Large intestine (tissue), 3 donors: ENCODE measurements at regions not wholly inside any gene's neighbourhood (a gene's known extent, or its start where the extent isn't known, plus 50 kb on each side); places are given as distances from the start of the nearest gene placed in this dataset.

Experiments used
- DNase-seq, 2 donors: peaks; one replicate each; pipeline versions ENCODE4 v3.0.0 to v3.0.0-alpha.2; 2013
- H3K27ac ChIP-seq: one replicate; pipeline ENCODE4 v1.5.1; 2013; ENCODE audit warnings: low read length
- H3K27me3 ChIP-seq: 2 replicates; pipeline ENCODE4 v1.6.1; 2013; ENCODE audit warnings: low read length; ENCODE audit not compliant: control insufficient read depth, insufficient read depth
- H3K36me3 ChIP-seq: 2 replicates; pipeline ENCODE4 v1.6.1; 2013; ENCODE audit warnings: low read length; ENCODE audit not compliant: control insufficient read depth, insufficient read depth
- H3K4me1 ChIP-seq: one replicate; pipeline ENCODE4 v1.6.1; 2013; ENCODE audit warnings: low read length; ENCODE audit not compliant: control insufficient read depth, insufficient read depth
- H3K4me3 ChIP-seq: one replicate; pipeline ENCODE4 v1.5.1; 2013; ENCODE audit warnings: low read length
- H3K9me3 ChIP-seq: one replicate; pipeline ENCODE4 v1.6.1; 2013; ENCODE audit warnings: mild to moderate bottlenecking, low read depth, low read length, moderate library complexity; ENCODE audit not compliant: control insufficient read depth
- WGBS: methylation state at CpG from one replicate; pipeline ENCODE4 v1.1.5; 2013; ENCODE audit warnings: low lambda C conversion rate; ENCODE audit not compliant: insufficient coverage; 5-methylcytosine and 5-hydroxymethylcytosine counted together

DNA sequence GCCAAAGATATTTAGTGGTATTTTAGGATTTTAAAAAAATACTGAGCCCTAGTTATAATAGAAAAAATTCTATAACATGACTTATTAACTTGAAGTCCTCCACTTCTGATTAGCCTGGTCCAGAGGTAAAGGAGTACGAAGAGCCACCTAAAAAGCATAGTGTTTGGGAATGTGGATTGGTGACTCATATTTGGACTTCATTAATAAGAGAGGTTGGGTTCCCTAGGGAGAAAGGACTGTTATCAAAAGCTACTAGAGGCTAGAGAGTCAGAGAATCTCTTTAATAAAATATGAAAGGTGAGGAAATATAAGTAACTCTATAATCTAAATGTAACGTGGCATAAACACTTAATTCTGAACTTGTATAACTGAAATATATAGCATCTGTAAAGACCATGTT is 180.7 kb upstream of the TARS1 start:
- no peak for DNase-seq
- Histone ChIP-seq H3K27ac (no peak overlapping the region), H3K27me3 (no peaks in the 10 kb centered on the region), H3K9me3 (no peaks in the 10 kb centered on the region), H3K4me3 (no peak overlapping the region), H3K4me1 (no peaks in the 10 kb centered on the region), H3K36me3 (no peaks in the 10 kb centered on the region)
- WGBS: 100% methylated on average over 2 of the region's 2 CpGs

DNA sequence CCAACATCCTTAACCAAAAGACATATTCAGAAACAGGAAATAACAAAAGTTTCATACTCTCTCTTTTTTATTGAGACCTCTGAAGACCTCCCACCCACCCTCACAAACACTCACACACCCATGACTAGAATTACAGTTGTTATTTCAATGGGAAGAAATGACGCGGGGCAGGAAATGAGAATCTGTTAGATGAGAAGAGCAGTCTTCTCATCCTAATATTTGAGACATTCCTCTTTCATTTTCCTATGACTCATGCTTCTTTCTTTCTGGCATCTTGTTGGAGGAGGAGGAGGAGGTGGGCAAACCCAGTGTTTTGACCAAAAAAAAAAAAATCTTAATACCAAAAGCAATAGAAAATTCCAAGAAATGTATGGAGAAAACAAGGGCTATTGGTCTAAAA is 179.5 kb upstream of the TARS1 start:
- no peak overlapping the region for H3K4me3 ChIP-seq
- H3K27ac ChIP-seq: no peak overlapping the region
- DNase-seq: no peak
- 100% methylated on average over 2 of the region's 2 CpGs for WGBS
- H3K27me3 ChIP-seq: no peaks in the 10 kb centered on the region
- H3K9me3 ChIP-seq: no peaks in the 10 kb centered on the region
- H3K4me1 ChIP-seq: no peaks in the 10 kb centered on the region
- H3K36me3 ChIP-seq: no peaks in the 10 kb centered on the region

DNA sequence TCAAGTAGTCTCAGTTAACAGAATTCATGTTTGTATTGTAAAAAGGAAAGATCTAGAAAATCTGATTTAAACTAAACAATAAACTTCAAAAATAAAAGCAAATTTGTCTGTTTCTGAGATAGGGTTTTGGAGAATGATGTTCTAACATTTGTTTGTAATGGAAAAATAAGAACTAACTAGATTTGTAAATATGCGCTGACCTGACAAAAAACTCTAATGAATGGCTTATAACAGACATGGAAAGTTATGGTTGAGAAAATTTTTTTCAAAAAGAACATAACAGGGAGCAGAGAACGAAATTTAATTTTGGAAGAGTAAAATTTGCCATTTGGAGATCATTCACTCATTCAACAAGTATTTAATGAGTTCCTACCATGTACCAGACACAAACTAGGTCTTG is 179.0 kb upstream of the TARS1 start:
- no peaks in the 10 kb centered on the region for H3K9me3 ChIP-seq
- H3K4me1 ChIP-seq: no peaks in the 10 kb centered on the region
- DNase-seq: no peak
- no peaks in the 10 kb centered on the region for H3K36me3 ChIP-seq
- no peak overlapping the region for H3K27ac ChIP-seq
- H3K27me3 ChIP-seq: no peaks in the 10 kb centered on the region
- 88% methylated on average over 2 of the region's 2 CpGs for WGBS
- no peak overlapping the region for H3K4me3 ChIP-seq

DNA sequence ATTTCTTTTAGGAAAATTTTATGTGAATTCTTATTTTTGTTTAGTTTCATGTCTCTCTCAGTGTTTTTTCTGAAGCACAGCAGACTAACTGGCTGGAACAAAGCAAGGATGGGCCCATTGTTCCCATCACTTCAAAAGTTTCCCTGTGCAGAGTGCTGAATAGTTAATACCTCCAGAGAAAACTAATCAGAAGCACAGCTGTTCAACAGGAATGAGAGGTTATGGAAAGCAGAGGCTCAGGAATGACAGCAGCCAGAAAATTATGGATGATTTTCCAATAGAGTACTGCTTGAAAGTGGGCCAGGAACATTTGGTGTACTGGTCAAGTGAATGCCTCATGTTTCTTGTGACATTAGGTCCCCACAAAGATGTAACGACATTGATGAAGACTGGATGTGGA is 173.0 kb upstream of the TARS1 start:
- no peak for DNase-seq
- 100% methylated on average over 1 of the region's 1 CpG for WGBS

DNA sequence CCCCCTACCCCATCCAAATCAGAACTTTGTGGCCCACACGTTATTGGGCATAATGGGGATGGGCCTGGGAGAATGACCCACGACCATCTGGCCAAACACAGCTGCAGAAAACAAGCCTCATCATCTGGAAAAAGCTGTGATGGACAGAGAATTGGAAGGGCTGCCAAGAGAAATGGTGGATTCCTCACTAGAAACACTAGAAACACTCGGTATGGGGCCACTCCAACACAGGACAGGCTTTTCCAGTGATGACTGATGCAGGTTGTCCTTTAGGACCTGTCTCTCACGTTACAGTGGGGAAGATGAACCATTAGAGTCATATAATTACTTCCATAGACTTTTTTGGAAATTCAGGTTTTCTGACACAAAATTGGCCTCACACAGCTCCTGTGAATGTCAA is 172.4 kb upstream of the TARS1 start:
- DNase-seq: no peak
- Histone ChIP-seq H3K27ac (no peak overlapping the region), H3K4me3 (no peak overlapping the region), H3K9me3 (no peaks in the 10 kb centered on the region), H3K4me1 (no peaks in the 10 kb centered on the region), H3K27me3 (no peaks in the 10 kb centered on the region), H3K36me3 (no peaks in the 10 kb centered on the region)
- WGBS: 80% methylated on average over 1 of the region's 4 CpGs

More for the DNA sequence above, 173.0 kb upstream of the TARS1 start:
- no peaks in the 10 kb centered on the region for H3K36me3 ChIP-seq
- H3K27ac ChIP-seq: no peak overlapping the region
- H3K27me3 ChIP-seq: no peaks in the 10 kb centered on the region
- no peak overlapping the region for H3K4me3 ChIP-seq
- H3K9me3 ChIP-seq: no peaks in the 10 kb centered on the region
- no peaks in the 10 kb centered on the region for H3K4me1 ChIP-seq

DNA sequence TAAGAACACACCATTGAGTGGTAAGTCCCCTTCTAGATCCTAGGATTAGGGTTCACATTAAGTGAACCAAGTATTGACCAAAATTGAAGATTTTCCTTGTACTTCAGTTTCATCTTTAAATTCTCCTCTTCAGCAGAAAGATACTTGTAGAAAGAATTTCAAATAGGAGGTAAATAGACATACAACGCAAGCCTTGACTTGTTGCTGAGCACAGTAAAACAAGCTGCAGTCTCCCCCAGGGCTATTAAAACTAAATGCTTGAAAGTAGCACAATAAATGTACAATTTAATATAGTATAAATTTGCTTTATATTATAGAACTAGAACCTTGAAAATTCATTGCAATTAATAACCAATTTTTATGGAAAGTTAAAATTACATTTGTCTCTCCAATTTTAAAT is 170.1 kb upstream of the TARS1 start:
- WGBS: 0% methylated on average over 1 of the region's 1 CpG
- H3K9me3 ChIP-seq: no peaks in the 10 kb centered on the region

DNA sequence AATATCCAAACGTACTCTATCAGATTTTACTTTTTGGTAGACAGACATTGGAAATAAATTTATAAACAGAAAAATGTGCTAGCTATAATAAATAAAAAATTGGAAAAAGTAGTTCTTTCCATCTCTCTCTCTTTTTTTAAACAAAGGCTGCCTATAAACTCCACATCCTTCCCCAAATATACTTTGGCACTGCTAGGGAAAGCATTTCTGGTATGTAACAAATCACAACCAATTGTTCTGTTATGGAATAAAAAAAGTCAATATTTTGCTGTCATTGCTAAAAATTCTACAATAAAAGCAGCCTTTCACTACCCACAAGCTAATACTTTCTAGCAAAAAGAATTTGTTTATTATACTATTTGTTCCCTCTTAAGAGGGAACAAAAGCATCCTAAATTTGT is 169.2 kb upstream of the TARS1 start:
- Histone ChIP-seq H3K4me3 (no peak overlapping the region), H3K4me1 (no peaks in the 10 kb centered on the region), H3K27me3 (no peaks in the 10 kb centered on the region), H3K27ac (no peak overlapping the region), H3K9me3 (no peaks in the 10 kb centered on the region), H3K36me3 (no peaks in the 10 kb centered on the region)
- no peak for DNase-seq
- 83% methylated on average over 1 of the region's 1 CpG for WGBS

More for the DNA sequence above, 170.1 kb upstream of the TARS1 start:
- H3K27ac ChIP-seq: no peak overlapping the region
- no peak overlapping the region for H3K4me3 ChIP-seq
- no peaks in the 10 kb centered on the region for H3K27me3 ChIP-seq
- no peaks in the 10 kb centered on the region for H3K36me3 ChIP-seq
- H3K4me1 ChIP-seq: no peaks in the 10 kb centered on the region
- DNase-seq: no peak

DNA sequence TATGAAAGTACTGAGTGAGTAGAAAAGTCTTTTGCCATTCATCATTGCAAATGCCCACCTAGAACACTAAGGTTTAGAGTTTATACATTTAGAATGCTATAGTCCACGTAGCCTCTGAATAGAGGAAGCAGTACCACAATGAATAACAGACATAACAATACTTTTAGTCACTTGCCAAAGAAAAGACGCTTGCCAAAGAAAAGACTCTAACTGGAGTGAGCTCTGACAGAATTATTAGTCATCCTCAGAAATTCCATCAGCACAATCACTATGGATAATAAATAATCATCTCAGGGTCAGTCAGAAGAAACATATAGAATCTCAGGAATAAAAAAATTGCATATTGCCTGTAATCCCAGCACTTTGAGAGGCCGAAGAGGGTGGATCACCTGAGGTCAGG is 168.5 kb upstream of the TARS1 start:
- no peaks in the 10 kb centered on the region for H3K4me1 ChIP-seq
- WGBS: no CpG with 5 or more reads among the region's 3 CpGs
- H3K4me3 ChIP-seq: no peak overlapping the region
- no peak for DNase-seq
- H3K27me3 ChIP-seq: no peaks in the 10 kb centered on the region
- no peaks in the 10 kb centered on the region for H3K36me3 ChIP-seq
- H3K27ac ChIP-seq: no peak overlapping the region
- H3K9me3 ChIP-seq: no peaks in the 10 kb centered on the region

DNA sequence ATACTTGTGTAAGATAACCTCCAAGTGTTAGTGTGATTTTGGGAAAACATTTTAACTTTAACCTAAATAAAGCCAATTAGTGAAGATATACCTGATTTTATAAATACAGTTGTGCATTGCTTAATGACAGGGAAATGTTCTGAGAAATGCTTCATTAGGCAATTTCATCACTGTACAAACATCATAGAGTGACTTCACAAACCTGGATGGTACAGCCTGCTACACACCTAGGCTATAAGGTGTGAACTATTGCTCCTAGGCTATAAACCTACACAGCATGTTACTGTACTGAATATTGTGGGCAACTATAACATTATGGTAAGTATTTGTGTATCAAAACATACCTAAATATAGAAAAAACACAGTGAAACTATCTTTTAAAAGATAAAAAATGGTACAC is 166.8 kb upstream of the TARS1 start:
- Histone ChIP-seq H3K9me3 (no peaks in the 10 kb centered on the region), H3K27ac (no peak overlapping the region), H3K36me3 (no peaks in the 10 kb centered on the region), H3K4me3 (no peak overlapping the region), H3K27me3 (no peaks in the 10 kb centered on the region), H3K4me1 (no peaks in the 10 kb centered on the region)
- peak in 1 of 2 donors; percentile 46 for DNase-seq

DNA sequence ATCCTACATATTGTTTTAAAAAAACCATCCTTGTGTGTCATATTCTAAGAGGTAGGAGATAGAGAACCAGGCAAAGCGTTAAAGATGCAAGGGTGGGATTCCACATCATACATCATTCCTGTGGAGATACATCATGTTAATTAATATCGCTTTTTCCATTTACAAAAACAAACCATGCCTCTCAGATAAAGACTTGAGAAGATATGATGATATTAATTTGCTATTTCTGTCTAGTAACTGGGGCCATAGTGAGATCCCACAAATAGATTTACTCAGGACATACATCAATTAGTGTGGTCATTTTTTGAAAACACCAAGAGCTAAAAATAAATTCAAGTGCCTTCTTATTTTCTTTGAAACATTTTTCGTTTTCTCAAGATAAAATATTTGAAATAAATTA is 165.4 kb upstream of the TARS1 start:
- Histone ChIP-seq H3K4me1 (no peaks in the 10 kb centered on the region), H3K27me3 (no peaks in the 10 kb centered on the region), H3K4me3 (no peak overlapping the region), H3K36me3 (no peaks in the 10 kb centered on the region), H3K27ac (no peak overlapping the region), H3K9me3 (no peaks in the 10 kb centered on the region)
- WGBS: 0% methylated on average over 1 of the region's 3 CpGs
- DNase-seq: no peak

DNA sequence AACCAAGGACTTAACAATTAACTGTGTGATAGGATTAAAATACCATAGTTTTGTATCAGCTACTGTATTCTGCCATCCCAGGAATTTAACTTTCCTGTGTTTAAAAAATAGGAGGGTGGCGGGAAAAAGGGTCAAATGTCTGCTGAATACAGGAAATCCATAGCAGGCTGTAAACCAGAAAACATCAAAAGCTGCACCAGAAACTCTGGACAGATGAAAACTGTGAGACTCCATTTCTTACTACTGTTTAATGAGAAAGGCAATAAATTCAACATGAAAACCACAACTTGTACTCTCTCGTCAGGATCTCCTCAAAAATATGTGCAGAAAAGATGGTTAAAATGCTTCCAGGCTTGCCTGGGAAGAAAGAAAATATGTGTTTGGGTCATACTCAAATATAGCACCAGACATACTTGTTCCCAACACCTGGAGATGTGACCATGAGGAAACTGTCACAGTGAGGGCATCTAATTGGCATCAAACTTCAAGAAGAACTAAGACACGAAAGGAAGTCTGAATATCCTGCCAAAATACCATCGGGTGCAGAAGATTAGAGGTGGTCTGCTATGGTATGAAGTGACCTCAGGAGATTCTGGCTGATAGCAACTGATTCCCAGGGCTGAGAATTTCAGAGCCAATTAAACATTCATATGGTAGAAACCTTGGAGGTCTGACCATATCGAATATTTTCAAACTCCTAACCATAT is 164.7 kb upstream of the TARS1 start:
- Histone ChIP-seq H3K27me3 (no peaks in the 10 kb centered on the region), H3K4me1 (no peaks in the 10 kb centered on the region), H3K4me3 (no peak overlapping the region), H3K27ac (no peak overlapping the region), H3K9me3 (no peaks in the 10 kb centered on the region), H3K36me3 (no peaks in the 10 kb centered on the region)
- 82% methylated on average over 1 of the region's 5 CpGs for WGBS
- no peak for DNase-seq
